HG03108 (cell line): ENCODE measurements at regions not wholly inside any gene's neighbourhood (a gene's known extent, or its start where the extent isn't known, plus 50 kb on each side); places are given as distances from the start of the nearest gene placed in this dataset.
"Not testable (repeated sequence)": the region's sequence is repeated elsewhere in the genome, so short reads cannot be mapped to it uniquely, and the experiment has no call there.

Experiments used
- ATAC-seq: cut with Tn5 transposase; IDR thresholded peaks from one replicate; pipeline ENCODE4 v1.9.1; 2021; ENCODE audit warnings: moderate library complexity; ENCODE audit not compliant: unreplicated experiment

DNA sequence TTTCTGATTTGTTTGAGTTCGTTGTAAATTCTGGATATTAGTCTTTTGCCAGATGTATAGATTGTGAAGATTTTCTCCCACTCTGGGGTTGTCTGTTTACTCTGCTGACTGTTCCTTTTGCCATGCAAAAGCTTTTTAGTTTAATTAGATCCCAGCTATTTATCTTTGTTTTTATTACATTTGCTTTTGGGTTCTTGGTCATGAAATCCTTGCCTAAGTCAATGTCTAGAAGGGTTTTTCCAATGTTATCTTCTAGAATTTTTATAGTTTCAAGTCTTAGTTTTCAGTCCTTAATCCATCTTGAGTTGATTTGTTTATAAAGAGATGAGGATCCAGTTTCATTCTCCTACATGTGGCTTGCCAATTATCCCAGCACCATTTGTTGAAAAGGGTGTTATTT is 68.7 kb upstream of the ZPLD1 start:
- not testable (repeated sequence) for ATAC-seq

GRCh38 chr3:102374863-102375634 is 59.8 kb upstream of the ZPLD1 start:
- ATAC-seq, result no peak

GRCh38 chr3:102378216-102378615 is 56.6 kb upstream of the ZPLD1 start:
- ATAC-seq, result no peak

- not testable (repeated sequence) for ATAC-seq
Measured at GRCh38 chr3:102382201-102382600, 52.6 kb upstream of the ZPLD1 start.
